22Rv1 (cell line): ENCODE measurements at regions not wholly inside any gene's neighbourhood (a gene's known extent, or its start where the extent isn't known, plus 50 kb on each side); places are given as distances from the start of the nearest gene placed in this dataset.

Experiments
- ZFX ChIP-seq: fragments of 450-650 bp; IDR thresholded peaks from 2 replicates; pipeline ENCODE4 v1.6.1; 2017; ENCODE audit warnings: antibody characterized with exemption, borderline replicate concordance
- TF ChIP-seq, protein P1 (sequence below): fragments of 450-650 bp; IDR thresholded peaks from 2 replicates; pipeline ENCODE4 v1.5.1; 2017; ENCODE audit warnings: mild to moderate bottlenecking

DNA sequence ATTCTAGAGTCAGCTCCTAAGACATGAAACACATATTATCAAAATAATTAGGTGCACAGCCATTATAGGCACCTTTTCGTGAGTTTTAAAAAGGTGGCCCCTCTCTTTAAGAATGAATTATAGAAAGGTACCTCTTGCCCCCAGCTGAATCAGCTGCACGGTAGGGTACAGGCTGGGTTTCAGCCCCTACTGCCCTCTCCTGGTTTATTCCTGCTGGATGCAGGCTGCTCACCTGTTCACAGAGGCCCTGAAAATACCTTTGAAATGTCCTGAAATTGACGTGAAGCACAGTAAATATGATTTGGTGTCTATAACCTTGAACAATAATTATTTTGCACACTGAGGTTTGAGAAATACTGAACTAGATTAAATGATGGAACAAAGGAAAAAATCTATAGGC lies 504.8 kb upstream of the SGCD start:
- TF ChIP-seq, protein P1, sequence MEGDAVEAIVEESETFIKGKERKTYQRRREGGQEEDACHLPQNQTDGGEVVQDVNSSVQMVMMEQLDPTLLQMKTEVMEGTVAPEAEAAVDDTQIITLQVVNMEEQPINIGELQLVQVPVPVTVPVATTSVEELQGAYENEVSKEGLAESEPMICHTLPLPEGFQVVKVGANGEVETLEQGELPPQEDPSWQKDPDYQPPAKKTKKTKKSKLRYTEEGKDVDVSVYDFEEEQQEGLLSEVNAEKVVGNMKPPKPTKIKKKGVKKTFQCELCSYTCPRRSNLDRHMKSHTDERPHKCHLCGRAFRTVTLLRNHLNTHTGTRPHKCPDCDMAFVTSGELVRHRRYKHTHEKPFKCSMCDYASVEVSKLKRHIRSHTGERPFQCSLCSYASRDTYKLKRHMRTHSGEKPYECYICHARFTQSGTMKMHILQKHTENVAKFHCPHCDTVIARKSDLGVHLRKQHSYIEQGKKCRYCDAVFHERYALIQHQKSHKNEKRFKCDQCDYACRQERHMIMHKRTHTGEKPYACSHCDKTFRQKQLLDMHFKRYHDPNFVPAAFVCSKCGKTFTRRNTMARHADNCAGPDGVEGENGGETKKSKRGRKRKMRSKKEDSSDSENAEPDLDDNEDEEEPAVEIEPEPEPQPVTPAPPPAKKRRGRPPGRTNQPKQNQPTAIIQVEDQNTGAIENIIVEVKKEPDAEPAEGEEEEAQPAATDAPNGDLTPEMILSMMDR: no peak; the same call in 1 of the 2 replicates
- no peak for TF ChIP-seq ZFX
